ENCODE measurements at regions not wholly inside any gene's neighbourhood (a gene's known extent, or its start where the extent isn't known, plus 50 kb on each side); places are given as distances from the start of the nearest gene placed in this dataset.

DNA sequence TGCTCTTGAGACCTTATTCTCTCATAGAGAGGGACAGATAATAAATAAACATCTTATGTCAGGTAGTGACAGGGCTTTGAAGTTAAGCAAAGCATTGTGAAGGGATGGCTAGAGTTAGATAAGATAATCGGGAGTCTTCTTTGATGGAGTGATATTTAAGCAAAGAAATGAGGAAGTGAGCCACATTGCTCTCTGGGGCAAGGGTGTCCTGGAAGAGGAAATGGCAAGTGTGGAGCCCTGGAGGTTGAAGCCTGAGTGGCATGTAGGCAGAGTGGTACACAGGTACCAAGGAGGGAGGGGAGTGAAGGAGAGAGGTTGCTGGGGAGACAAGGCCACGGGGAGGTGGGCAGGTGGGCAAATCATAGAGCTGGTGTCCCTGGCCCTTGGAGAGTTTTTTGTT lies 110.2 kb downstream of the CTAGE1 start (continued):
- TF ChIP-seq, protein P1, sequence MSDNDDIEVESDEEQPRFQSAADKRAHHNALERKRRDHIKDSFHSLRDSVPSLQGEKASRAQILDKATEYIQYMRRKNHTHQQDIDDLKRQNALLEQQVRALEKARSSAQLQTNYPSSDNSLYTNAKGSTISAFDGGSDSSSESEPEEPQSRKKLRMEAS (IDR thresholded peaks at IDR 0.05; ENCODE audit: low read depth): no peak

DNA sequence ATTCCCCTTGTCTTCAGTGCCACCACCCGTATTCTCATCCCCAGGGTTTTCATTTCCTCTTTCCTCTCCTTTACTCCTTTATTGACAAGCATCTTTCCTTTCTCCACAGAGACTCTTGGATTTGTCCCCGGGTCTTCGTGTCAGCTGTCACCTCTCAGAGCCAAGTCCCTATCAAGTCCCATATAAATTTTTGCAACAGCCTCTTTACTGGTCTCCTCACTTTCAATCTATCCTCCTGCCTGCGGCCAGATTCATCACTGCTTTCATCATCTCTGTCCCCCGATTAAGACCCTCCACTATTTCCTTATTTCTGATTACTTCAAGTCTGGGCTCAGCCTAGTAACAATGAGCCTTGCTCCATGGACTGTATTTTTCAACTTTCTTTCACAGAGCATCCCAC lies 113.8 kb downstream of the CTAGE1 start:
- TF ChIP-seq, protein P1 (IDR thresholded peaks at IDR 0.05; ENCODE audit: low read depth): no peak
- TF ChIP-seq MXI1 (IDR thresholded peaks at IDR 0.05; ENCODE audit: low read depth, low read length): no peak
- no peak for TF ChIP-seq POLR2AphosphoS5 (IDR thresholded peaks at IDR 0.05; ENCODE audit: low read depth, low read length)
- no peak for TF ChIP-seq JUND (IDR thresholded peaks at IDR 0.05)
- TF ChIP-seq, protein P2, sequence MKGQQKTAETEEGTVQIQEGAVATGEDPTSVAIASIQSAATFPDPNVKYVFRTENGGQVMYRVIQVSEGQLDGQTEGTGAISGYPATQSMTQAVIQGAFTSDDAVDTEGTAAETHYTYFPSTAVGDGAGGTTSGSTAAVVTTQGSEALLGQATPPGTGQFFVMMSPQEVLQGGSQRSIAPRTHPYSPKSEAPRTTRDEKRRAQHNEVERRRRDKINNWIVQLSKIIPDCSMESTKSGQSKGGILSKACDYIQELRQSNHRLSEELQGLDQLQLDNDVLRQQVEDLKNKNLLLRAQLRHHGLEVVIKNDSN (IDR thresholded peaks at IDR 0.05; ENCODE audit: borderline replicate concordance, low read depth): no peak
- TF ChIP-seq, protein P3, sequence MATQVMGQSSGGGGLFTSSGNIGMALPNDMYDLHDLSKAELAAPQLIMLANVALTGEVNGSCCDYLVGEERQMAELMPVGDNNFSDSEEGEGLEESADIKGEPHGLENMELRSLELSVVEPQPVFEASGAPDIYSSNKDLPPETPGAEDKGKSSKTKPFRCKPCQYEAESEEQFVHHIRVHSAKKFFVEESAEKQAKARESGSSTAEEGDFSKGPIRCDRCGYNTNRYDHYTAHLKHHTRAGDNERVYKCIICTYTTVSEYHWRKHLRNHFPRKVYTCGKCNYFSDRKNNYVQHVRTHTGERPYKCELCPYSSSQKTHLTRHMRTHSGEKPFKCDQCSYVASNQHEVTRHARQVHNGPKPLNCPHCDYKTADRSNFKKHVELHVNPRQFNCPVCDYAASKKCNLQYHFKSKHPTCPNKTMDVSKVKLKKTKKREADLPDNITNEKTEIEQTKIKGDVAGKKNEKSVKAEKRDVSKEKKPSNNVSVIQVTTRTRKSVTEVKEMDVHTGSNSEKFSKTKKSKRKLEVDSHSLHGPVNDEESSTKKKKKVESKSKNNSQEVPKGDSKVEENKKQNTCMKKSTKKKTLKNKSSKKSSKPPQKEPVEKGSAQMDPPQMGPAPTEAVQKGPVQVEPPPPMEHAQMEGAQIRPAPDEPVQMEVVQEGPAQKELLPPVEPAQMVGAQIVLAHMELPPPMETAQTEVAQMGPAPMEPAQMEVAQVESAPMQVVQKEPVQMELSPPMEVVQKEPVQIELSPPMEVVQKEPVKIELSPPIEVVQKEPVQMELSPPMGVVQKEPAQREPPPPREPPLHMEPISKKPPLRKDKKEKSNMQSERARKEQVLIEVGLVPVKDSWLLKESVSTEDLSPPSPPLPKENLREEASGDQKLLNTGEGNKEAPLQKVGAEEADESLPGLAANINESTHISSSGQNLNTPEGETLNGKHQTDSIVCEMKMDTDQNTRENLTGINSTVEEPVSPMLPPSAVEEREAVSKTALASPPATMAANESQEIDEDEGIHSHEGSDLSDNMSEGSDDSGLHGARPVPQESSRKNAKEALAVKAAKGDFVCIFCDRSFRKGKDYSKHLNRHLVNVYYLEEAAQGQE (IDR thresholded peaks at IDR 0.05; ENCODE audit: low read depth, low read length): no peak
- no peak for TF ChIP-seq SIN3A (IDR thresholded peaks at IDR 0.05; ENCODE audit: borderline replicate concordance, low read depth, low read length)
- TF ChIP-seq RXRA (IDR thresholded peaks at IDR 0.05; ENCODE audit: borderline replicate concordance, low read depth): no peak
- no peak for TF ChIP-seq TCF12 (IDR thresholded peaks at IDR 0.05)
- no peak for TF ChIP-seq TAF1 (IDR thresholded peaks at IDR 0.05; ENCODE audit: borderline replicate concordance, low read depth, low read length)
- TF ChIP-seq NFIC (IDR thresholded peaks at IDR 0.05; ENCODE audit: borderline replicate concordance): no peak
- TF ChIP-seq ELF1 (IDR thresholded peaks at IDR 0.05): no peak
- TF ChIP-seq FOXM1 (IDR thresholded peaks at IDR 0.05; ENCODE audit: low read depth): no peak
- no peak for TF ChIP-seq SMC3 (IDR thresholded peaks at IDR 0.05; ENCODE audit: low read depth, low read length)
- no peak for TF ChIP-seq TEAD4 (IDR thresholded peaks at IDR 0.05; ENCODE audit: borderline replicate concordance, insufficient read depth)
- TF ChIP-seq, protein P4, sequence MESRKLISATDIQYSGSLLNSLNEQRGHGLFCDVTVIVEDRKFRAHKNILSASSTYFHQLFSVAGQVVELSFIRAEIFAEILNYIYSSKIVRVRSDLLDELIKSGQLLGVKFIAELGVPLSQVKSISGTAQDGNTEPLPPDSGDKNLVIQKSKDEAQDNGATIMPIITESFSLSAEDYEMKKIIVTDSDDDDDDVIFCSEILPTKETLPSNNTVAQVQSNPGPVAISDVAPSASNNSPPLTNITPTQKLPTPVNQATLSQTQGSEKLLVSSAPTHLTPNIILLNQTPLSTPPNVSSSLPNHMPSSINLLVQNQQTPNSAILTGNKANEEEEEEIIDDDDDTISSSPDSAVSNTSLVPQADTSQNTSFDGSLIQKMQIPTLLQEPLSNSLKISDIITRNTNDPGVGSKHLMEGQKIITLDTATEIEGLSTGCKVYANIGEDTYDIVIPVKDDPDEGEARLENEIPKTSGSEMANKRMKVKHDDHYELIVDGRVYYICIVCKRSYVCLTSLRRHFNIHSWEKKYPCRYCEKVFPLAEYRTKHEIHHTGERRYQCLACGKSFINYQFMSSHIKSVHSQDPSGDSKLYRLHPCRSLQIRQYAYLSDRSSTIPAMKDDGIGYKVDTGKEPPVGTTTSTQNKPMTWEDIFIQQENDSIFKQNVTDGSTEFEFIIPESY (IDR thresholded peaks at IDR 0.05; ENCODE audit: borderline replicate concordance, low read depth): no peak
- Histone ChIP-seq H3K36me3 (replicated peaks in 1 of 2; ENCODE audit: control insufficient read depth in 1 of 2, insufficient read depth in 2 of 2, low read length in 1 of 2) (no peaks in the 10 kb centered on the region), H3K27me3 (ENCODE audit: insufficient read depth) (peaks cover 54% of the 10 kb centered on the region), H3K79me2 (ENCODE audit: insufficient read depth) (no peaks in the 10 kb centered on the region), H4K20me1 (ENCODE audit: insufficient read depth) (no peaks in the 10 kb centered on the region), H2AFZ (ENCODE audit: low read depth) (no peak overlapping the region), H3K4me3 (ENCODE audit: low read depth in 2 of 2, low read length in 1 of 2) (no peak overlapping the region), H3K4me2 (no peak overlapping the region), H3K9me2 (no peaks in the 10 kb centered on the region), H3K9ac (no peak overlapping the region), H3K4me1 (ENCODE audit: control insufficient read depth in 1 of 2, insufficient read depth in 2 of 2, low read depth in 1 of 2, low read length in 1 of 2) (no peaks in the 10 kb centered on the region), H3K9me3 (no peaks in the 10 kb centered on the region), H3K27ac (ENCODE audit: low read depth in 2 of 2, low read length in 1 of 2) (no peak overlapping the region), H3F3A (replicated peaks; ENCODE audit: insufficient read depth) (no peaks in the 10 kb centered on the region)
- ChIA-PET POLR2A (no interaction called here), CTCF (no interaction called here)
- WGBS (ENCODE audit: low lambda C conversion rate): 5% methylated on average over 5 of the region's 5 CpGs
- DNase-seq: no peak

All from SK-N-SH (cell line).